SK-N-DZ (cell line): ENCODE measurements at regions not wholly inside any gene's neighbourhood (a gene's known extent, or its start where the extent isn't known, plus 50 kb on each side); places are given as distances from the start of the nearest gene placed in this dataset.
"Not testable (repeated sequence)": the region's sequence is repeated elsewhere in the genome, so short reads cannot be mapped to it uniquely, and the experiment has no call there.

Experiments
- DNase-seq: peaks from one replicate; pipeline ENCODE4 v3.0.0-alpha.2; 2015; ENCODE audit warnings: low spot score

DNA sequence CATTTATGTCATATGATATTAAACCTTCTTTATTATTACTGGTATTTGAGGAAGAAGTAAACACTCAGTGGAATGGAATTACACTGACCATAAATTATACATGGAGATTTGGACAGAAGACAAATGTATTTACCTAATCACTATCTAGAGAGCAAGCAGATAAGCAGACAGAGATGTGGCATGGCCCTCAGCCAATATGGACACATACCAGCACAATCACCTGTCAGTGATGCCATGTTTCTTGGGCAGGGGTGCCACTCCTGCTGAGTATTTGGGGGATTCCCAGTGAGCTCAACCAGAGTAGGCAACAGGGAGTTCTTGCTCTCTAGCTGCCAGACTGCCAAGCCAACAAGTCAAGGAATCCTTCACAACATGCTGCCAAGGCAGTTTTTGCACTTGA, 866.3 kb upstream of the LRRN3 start:
- peak; percentile 7 for DNase-seq

DNA sequence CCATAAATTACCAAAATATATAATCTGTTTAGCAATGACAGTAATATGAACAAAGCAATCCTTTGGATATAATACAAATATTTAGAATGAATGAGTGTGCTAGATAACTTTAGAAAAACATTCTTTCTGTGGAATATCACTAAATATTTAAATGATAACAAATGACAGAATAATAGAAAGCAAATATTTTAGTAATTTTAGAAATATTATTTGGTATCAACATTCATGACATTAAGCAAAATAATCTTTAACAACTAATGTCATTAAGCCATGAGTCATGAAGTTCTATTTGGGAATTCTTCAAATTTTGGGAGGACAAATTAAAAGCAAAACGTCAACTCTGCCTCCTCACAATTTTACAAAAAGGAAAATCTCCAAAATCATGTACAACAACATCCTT, 844.8 kb upstream of the LRRN3 start:
- no peak for DNase-seq

DNA sequence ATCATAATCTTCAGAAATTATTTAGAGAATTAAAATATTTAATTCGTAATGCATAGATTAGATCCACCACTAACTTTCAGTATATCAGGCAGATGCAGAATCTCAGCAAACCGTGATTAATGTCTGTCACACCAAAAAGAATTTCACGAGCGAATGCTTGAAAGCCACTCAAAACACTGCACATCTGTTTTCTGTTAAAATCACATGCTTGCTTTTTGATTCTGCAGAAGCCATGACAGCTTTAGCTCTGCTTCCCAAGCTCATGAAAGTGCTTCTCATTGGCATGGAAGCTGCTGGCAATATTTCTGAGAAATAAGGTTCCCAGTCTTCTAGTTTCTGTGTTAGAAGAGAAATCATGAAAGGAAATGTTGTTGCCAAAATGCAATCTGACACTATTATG, 837.8 kb upstream of the LRRN3 start:
- DNase-seq = peak; percentile 63

DNA sequence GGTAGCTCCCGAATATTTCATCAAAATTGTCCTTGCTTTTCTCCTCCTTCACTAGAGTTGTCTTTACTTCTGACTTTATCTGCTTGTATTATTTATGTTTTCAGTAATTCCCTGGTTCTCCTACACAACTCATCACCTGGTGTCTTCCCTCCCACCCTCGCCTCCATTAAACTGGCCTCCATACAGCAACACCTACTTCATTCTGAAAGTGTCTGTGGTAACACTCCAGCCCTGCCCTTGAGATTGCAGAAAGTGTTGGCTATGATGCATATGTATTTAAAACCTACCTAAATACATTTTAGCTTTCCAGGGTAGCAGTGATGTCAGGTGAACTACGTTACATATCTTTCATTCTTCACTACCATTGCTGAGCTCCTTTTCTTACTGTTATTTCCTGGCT, 833.3 kb upstream of the LRRN3 start:
- no peak for DNase-seq

- no peak for DNase-seq
These were observed 828.7 kb upstream of the LRRN3 start for GRCh38 chr7:110262251-110262650.

DNA sequence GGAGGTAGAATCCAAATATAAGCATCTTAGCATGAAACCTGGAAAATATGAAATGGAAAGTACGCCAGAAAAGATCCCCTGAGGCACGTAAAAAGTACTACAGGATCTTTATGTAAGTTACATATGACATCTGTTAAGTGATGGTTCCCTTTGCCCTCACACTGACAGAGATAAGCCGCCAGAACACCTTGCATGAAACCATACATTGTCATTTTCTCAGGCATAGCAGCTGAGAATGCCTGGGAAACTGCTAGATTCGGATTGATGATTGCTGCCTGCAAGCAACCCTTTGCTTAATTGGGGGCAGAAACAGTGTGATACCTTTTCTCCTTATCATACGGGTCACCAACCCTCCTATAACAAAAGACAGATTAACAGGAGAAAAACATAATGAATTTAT, 826.6 kb upstream of the LRRN3 start:
- peak; percentile 94 for DNase-seq

DNA sequence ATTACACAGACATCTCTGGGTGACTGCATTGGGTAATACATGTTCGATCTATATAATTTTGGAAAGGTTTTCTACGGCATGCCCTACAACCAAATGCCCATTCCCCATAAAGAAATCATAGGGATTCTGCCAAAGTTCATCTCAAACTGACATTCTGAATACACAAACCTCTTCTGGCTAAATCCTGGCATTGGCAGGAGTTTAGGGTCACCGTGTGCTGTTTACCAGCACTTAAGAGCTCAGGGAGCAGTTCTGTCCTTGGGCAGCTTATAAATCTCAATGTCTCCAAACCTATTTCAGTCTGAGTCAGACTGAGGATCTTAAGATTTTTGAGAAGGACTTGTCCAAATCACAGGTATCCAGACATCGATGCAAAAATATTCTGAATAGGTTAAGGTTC, 809.6 kb upstream of the LRRN3 start:
- no peak for DNase-seq

DNA sequence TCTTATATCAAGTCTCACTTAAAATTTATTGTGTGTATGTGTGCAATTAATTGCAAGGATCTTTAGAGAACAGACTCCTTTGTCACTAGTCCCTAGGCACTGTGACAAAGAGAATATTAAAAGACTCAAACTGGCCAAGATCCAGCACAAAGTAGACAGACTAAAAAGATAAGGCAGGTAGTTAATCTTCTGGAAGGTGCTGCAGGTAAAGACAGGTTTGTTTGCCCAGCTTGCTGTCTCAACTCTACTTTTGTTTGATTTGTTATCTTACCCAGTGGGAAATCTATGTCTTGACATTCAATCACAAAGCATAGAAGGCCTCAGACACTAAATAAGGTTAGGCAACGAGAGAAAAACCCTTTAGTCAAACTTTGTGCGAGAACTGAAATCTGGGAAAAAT, 807.9 kb upstream of the LRRN3 start:
- DNase-seq = no peak

DNA sequence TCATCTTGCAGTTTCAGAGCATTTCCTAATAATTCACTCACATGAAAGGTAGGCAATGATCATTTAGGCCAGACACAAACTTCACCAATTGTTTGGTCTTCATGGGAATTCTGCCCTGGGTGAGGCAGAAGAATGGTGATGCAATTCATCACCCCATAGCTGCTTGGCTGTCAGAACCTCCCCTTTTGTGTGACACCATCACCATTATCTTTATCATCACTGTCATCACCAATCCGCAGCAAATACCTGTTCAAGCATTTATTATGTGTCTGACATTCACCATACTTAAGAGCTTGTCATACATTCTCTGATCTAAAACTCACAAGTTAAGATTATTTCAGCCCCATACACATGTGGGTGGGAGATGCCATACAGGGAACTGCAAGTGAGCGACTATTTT, 799.5 kb upstream of the LRRN3 start:
- DNase-seq = no peak

DNA sequence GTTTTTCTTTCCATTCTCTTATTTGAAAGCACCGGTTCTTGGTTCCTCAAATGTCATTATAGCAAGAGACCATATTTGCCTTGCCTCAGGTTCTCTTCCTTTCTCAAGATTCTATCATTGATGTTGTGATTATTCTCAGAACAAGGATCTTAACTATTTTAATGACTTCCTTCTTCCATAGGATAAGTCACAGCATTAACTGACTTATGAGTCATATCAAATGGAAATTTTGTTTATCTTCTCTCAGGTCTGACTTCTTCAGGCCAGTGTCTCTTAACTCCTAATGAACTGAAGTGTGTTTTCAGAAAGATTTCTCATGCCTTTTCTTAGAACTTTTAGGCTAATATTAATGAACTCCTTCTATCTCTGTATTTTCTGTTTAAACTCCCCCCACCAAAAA, 794.6 kb upstream of the LRRN3 start:
- DNase-seq = no peak

DNA sequence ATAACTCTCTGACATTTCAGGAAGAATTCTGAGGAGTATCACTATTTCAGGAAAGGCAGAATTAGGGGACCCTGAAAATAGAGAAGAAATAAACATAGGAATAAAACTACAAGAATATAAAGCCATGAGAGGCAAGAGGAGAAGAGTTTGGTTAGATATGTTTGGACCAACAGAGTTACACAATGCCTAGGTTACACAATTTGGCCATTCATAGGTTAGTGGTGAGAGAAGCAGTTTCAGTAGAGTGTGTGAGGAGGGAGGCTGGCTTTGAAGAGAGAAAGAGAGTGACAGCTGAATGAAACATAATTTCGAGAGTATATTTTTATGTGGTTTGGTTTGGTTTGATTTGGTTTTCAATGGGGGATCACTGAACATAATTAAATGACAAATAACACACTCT, 783.2 kb upstream of the LRRN3 start:
- no peak for DNase-seq

GRCh38 chr7:110308791-110309190, 782.1 kb upstream of the LRRN3 start:
- DNase-seq = no peak

DNA sequence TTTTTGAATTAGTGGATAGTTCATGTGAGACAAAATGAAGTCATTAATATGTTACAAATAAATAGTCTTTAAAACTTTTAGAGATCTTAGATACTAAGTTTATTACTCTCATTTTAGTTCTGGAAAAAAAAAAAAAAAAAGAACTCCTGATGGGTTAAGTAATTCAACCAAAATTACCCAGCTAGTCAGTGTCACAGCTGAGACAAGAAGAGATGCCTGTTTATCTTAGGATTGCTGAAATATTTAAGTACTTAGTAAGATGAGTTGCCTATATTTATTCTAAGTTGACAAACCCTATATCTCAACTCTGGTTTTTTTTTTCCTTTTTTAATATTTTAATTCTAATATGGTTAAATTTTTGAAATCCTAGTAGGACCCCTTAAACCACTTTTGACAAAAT, 781.0 kb upstream of the LRRN3 start:
- DNase-seq = no peak

- DNase-seq = no peak
These were observed 779.4 kb upstream of the LRRN3 start for GRCh38 chr7:110311556-110311955.

DNA sequence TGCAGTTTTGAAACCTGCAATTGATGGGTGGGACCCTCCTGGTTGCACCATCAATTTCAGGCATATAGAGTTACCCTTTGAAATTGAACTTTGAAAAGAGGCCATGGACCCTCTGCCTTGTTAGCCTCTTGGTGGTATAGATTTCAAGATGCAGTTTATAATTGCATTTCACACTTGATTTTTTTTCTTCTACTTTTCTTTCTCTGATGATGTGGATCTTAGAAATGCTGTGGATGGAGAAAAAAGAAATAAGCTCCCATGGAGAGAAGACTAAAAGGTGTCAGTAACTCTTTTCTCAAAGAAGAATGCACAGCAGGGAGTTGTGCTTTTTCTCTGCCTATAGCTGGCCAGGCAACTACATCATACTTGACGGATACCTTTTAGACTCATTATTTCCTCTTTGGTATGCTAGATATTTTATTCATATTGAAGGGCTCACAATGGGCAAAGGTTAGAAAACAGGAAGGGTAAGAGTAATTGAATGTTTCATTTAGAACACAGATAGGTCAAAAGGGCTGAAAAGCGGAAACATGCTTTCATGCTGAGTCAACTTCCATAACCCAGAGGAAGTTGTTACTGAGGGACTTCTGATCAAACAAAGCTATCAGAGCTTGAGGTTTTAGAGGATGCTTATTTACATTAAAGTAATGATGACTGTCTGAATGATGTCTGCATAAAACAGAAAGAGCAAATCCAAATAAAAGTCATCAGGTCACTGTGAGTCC, 773.2 kb upstream of the LRRN3 start:
- DNase-seq = no peak

GRCh38 chr7:110320285-110320684, 770.6 kb upstream of the LRRN3 start:
- not testable (repeated sequence) for DNase-seq

- DNase-seq = no peak
These were observed 768.1 kb upstream of the LRRN3 start for GRCh38 chr7:110322796-110323195.

GRCh38 chr7:110326966-110327365, 764.0 kb upstream of the LRRN3 start:
- no peak for DNase-seq

DNA sequence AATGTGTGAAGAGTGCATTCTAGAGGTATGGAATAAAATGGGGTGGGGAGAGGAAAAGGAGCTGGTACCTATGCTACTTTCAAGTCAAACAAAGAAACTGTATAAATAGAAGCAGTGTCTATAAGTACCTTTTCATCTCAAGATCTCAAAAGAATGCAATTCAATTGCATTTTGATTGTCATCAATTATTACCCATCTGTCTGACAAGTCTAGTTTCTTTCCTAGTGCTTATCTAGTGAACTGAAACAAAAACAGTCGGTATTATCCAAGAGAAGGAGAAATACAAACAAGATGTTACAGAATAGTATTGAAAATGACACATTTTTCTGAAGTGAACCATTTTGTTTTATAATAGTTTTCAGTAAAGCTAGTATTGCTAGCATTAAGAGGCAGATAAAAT, 754.5 kb upstream of the LRRN3 start:
- no peak for DNase-seq

- DNase-seq = no peak
These were observed 753.3 kb upstream of the LRRN3 start for GRCh38 chr7:110337646-110338045.

DNA sequence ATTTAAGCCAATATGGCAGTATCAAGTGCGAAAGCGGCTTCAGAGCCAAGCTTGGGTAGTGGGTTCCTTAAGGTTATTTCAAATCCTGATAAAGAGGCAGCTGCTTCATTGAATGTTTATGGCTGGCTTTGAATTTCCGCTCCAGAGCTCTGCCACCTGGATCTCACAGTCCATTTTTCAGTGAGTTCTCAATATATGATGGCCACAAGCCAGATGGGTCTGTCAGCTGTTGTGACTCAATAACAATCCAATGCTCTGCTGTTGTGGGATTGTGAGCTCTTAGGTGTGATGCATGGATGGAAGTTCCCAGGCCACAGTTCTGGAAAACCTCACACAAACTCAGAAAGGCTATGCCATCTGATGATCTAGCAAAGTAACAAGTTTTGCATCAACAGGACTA, 743.8 kb upstream of the LRRN3 start:
- no peak for DNase-seq

DNA sequence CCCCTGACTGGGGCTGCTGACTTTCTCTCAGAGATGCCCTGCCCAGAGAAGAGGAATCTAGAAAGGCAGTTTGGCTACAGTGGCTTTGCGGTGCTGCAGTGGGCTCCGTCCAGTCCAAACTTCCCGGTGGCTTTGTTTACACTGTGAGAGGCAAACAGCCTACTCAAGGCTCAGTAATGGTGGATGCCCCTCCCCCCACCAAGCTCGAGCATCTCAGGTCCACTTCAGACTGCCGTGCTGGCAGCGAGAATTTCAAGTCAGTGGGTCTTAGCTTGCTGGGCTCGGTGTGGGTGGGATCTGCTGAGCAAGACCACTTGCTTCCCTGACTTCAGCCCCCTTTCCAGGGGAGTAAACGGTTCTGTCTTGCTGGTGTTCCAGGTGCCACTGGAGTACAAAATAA, 734.5 kb upstream of the LRRN3 start:
- no peak for DNase-seq

GRCh38 chr7:110358028-110358427, 732.9 kb upstream of the LRRN3 start:
- DNase-seq = no peak

- DNase-seq = no peak
These were observed 719.2 kb upstream of the LRRN3 start for GRCh38 chr7:110371709-110372108.
